ENCODE measurements at regions not wholly inside any gene's neighbourhood (a gene's known extent, or its start where the extent isn't known, plus 50 kb on each side); places are given as distances from the start of the nearest gene placed in this dataset.

GRCh38 chr7:144892761-144893160 lies 56.9 kb upstream of the TPK1 start:
- in situ Hi-C loops (cut with MboI; ENCODE audit: low sequenced_read_pairs, unreplicated experiment), result no loop called here
- no peak for TF ChIP-seq CTCF (IDR thresholded peaks at IDR 0.05; ENCODE audit: borderline replicate concordance, control extremely low read depth, extremely low read depth, insufficient read depth, missing control alignments)

More at GRCh38 chr7:144892761-144893160, 56.9 kb upstream of the TPK1 start:
- no peak for DNase-seq (ENCODE audit: low spot score)
